ENCODE measurements at regions not wholly inside any gene's neighbourhood (a gene's known extent, or its start where the extent isn't known, plus 50 kb on each side); places are given as distances from the start of the nearest gene placed in this dataset.

GRCh38 chr12:61750604-61751003, 509.6 kb upstream of the USP15 start:
- Mint-ChIP-seq H3K36me3 (ENCODE audit: low read depth) (no peaks in the 10 kb centered on the region), H3K27me3 (ENCODE audit: low read depth, poor library complexity) (no peaks in the 10 kb centered on the region), H3K4me3 (no peak overlapping the region), H3K4me1 (no peaks in the 10 kb centered on the region), H3K27ac (no peak overlapping the region), H3K9me3 (no peaks in the 10 kb centered on the region)
- DNase-seq: no peak
- no peak for TF ChIP-seq CTCF (IDR thresholded peaks at IDR 0.05)

GRCh38 chr12:61754214-61754613, 506.0 kb upstream of the USP15 start:
- H3K9me3 Mint-ChIP-seq: no peaks in the 10 kb centered on the region
- TF ChIP-seq CTCF (IDR thresholded peaks at IDR 0.05): no peak
- H3K36me3 Mint-ChIP-seq (ENCODE audit: low read depth): no peaks in the 10 kb centered on the region
- DNase-seq: no peak
- no peaks in the 10 kb centered on the region for H3K4me1 Mint-ChIP-seq
- no peak overlapping the region for H3K27ac Mint-ChIP-seq
- H3K4me3 Mint-ChIP-seq: no peak overlapping the region
- H3K27me3 Mint-ChIP-seq (ENCODE audit: low read depth, poor library complexity): no peaks in the 10 kb centered on the region

GRCh38 chr12:61757831-61758505, 502.2 kb upstream of the USP15 start:
- Mint-ChIP-seq H3K27me3 (ENCODE audit: low read depth, poor library complexity) (no peaks in the 10 kb centered on the region), H3K9me3 (no peaks in the 10 kb centered on the region), H3K36me3 (ENCODE audit: low read depth) (no peaks in the 10 kb centered on the region), H3K27ac (no peak overlapping the region), H3K4me1 (no peaks in the 10 kb centered on the region), H3K4me3 (no peak overlapping the region)
- DNase-seq: no peak
- TF ChIP-seq CTCF (IDR thresholded peaks at IDR 0.05): no peak

GRCh38 chr12:61758661-61759060, 501.5 kb upstream of the USP15 start:
- TF ChIP-seq CTCF (IDR thresholded peaks at IDR 0.05): no peak
- Mint-ChIP-seq H3K36me3 (ENCODE audit: low read depth) (no peaks in the 10 kb centered on the region), H3K9me3 (no peaks in the 10 kb centered on the region), H3K27ac (no peak overlapping the region), H3K4me3 (no peak overlapping the region), H3K27me3 (ENCODE audit: low read depth, poor library complexity) (no peaks in the 10 kb centered on the region), H3K4me1 (peaks cover 4% of the 10 kb centered on the region)
- DNase-seq: no peak

- Mint-ChIP-seq H3K4me3 (no peak overlapping the region), H3K9me3 (peaks cover 21% of the 10 kb centered on the region), H3K27me3 (ENCODE audit: low read depth, poor library complexity) (no peaks in the 10 kb centered on the region), H3K4me1 (peaks cover 14% of the 10 kb centered on the region), H3K27ac (no peak overlapping the region), H3K36me3 (ENCODE audit: low read depth) (peaks cover 10% of the 10 kb centered on the region)
- no peak for TF ChIP-seq CTCF (IDR thresholded peaks at IDR 0.05)
- DNase-seq: no peak
These were observed 494.3 kb upstream of the USP15 start for GRCh38 chr12:61765926-61766325.

GRCh38 chr12:61780435-61780834, 479.8 kb upstream of the USP15 start:
- no peaks in the 10 kb centered on the region for H3K9me3 Mint-ChIP-seq
- no peak overlapping the region for H3K4me3 Mint-ChIP-seq
- no peak for DNase-seq
- peaks cover 36% of the 10 kb centered on the region for H3K4me1 Mint-ChIP-seq
- peaks cover 3% of the 10 kb centered on the region for H3K27me3 Mint-ChIP-seq (ENCODE audit: low read depth, poor library complexity)
- peak overlapping the region; percentile 23 for H3K27ac Mint-ChIP-seq
- no peak for TF ChIP-seq CTCF (IDR thresholded peaks at IDR 0.05)
- no peaks in the 10 kb centered on the region for H3K36me3 Mint-ChIP-seq (ENCODE audit: low read depth)

Measured in nephron progenitor cell (in vitro differentiated cells).